Right lobe of liver (tissue), 4 donors: ENCODE measurements at regions not wholly inside any gene's neighbourhood (a gene's known extent, or its start where the extent isn't known, plus 50 kb on each side); places are given as distances from the start of the nearest gene placed in this dataset.
"Not testable (repeated sequence)": the region's sequence is repeated elsewhere in the genome, so short reads cannot be mapped to it uniquely, and the experiment has no call there.

ENCODE experiments used
- CTCF ChIP-seq, 4 donors: fragments of 200-600 bp in 3 of 4; fragments of 450-650 bp in 1 of 4; IDR thresholded peaks; one replicate each; pipeline versions ENCODE4 v1.5.1 to v1.8.0; 2016 to 2022; ENCODE audit warnings: antibody characterized with exemption in 4 of 4, mild to moderate bottlenecking in 2 of 4
- POLR2A ChIP-seq: fragments of 450-650 bp; IDR thresholded peaks from one replicate; pipeline ENCODE4 v1.6.1; 2017; ENCODE audit warnings: antibody characterized with exemption, mild to moderate bottlenecking
- donor health status: DM: no; HTN: no; CAD: no.
- donor health status: DM: no; HTN: no; CAD: no.
- donor health status: DM: no; HTN: yes; CAD: no.

- not testable (repeated sequence) for TF ChIP-seq CTCF (IDR thresholded peaks at IDR 0.05); POLR2A
These were observed 393.3 kb upstream of the ONECUT1 start for GRCh38 chr15:53183449-53183848.
